HepG2 (cell line): ENCODE measurements at regions not wholly inside any gene's neighbourhood (a gene's known extent, or its start where the extent isn't known, plus 50 kb on each side); places are given as distances from the start of the nearest gene placed in this dataset.

Source experiments
- ATAC-seq: fragments of 200-7000 bp; cut with Tn5 transposase; 3 replicates; pipeline ENCODE4 v1.9.1; 2020; ENCODE audit warnings: mild to moderate bottlenecking, moderate library complexity
- BruUV-seq: library from RNA; stranded (reverse); fragments of 400-500 nt; replicated peaks from 2 replicates; lab custom pipeline; 2021; lab: Mats Ljungman, UMichigan
- CTCF ChIA-PET: fragments of 300-600 bp; formaldehyde crosslinking; extraction: SDS; loops from one replicate; lab custom pipeline; 2021; ENCODE audit warnings: low total read pairs, inconsistent platforms, low intra/inter-chr PET ratio; lab: Yijun Ruan, JAX
- POLR2A ChIA-PET: fragments of 350-600 bp; sonication (Branson Sonifier 250); formaldehyde crosslinking; loops from one replicate; lab custom pipeline; 2020; ENCODE audit warnings: antibody characterized with exemption, inconsistent platforms; lab: Yijun Ruan, JAX
- DNase-seq: peaks from one replicate; pipeline ENCODE4 v3.0.0-alpha.2; 2015; ENCODE audit warnings: low spot score
- FAIRE-seq: peaks from 3 replicates; lab custom pipeline; 2011; peaks lifted over from hg19 to GRCh38; lab: Jason Lieb, UNC
- H2AFZ ChIP-seq: one replicate; pipeline ENCODE4 v1.6.1; 2011; ENCODE audit warnings: low read length, inconsistent platforms
- H3K27ac ChIP-seq: fragments of 300-600 bp; 3 replicates; pipeline ENCODE4 v1.8.0; 2011; ENCODE audit warnings: mixed run types, mild to moderate bottlenecking, mixed read lengths, low read length, inconsistent platforms; ENCODE audit not compliant: insufficient read depth; ENCODE audit errors: extremely low read length
- H3K27me3 ChIP-seq, 2 experiments: fragments of 200-600 bp in 1 of 2; 2 replicates in 1 of 2; 3 replicates in 1 of 2; pipeline versions ENCODE4 v1.6.0 to v1.8.0; 2011; ENCODE audit warnings: low read length in 2 of 2, mild to moderate bottlenecking in 2 of 2, moderate library complexity in 2 of 2, inconsistent platforms in 1 of 2; ENCODE audit not compliant: insufficient read depth in 2 of 2, control insufficient read depth in 1 of 2
- H3K36me3 ChIP-seq, 2 experiments: fragments of 200-600 bp in 1 of 2; replicated peaks in 1 of 2; 2 replicates in 1 of 2; 3 replicates in 1 of 2; pipeline versions ENCODE4 v1.5.1 to v1.8.0; 2011; ENCODE audit warnings: low read length in 2 of 2, inconsistent platforms in 1 of 2; ENCODE audit not compliant: insufficient read depth in 2 of 2, control insufficient read depth in 1 of 2
- H3K4me1 ChIP-seq: 2 replicates; pipeline ENCODE4 v1.5.1; 2012; ENCODE audit warnings: low read length, inconsistent platforms; ENCODE audit not compliant: insufficient read depth
- H3K4me2 ChIP-seq: 2 replicates; pipeline ENCODE4 v1.6.0; 2011; ENCODE audit warnings: low read depth, low read length, inconsistent platforms
- H3K4me3 ChIP-seq, 3 experiments: fragments of 200-600 bp in 1 of 3; sonication (generic), shearing (Covaris generic) in 1 of 3; replicated peaks in 1 of 3; 2 replicates each; pipeline ENCODE4 v1.5.1; 2011 to 2016; ENCODE audit warnings: low read length in 3 of 3, inconsistent platforms in 2 of 3, low read depth in 2 of 3, mild to moderate bottlenecking in 2 of 3, control low read depth in 1 of 3, mixed read lengths in 1 of 3; ENCODE audit not compliant: insufficient read depth in 1 of 3
- H3K79me2 ChIP-seq: one replicate; pipeline ENCODE4 v1.6.1; 2011; ENCODE audit warnings: low read length, inconsistent platforms; ENCODE audit not compliant: insufficient read depth
- H3K9ac ChIP-seq: 2 replicates; pipeline ENCODE4 v1.6.0; 2011; ENCODE audit warnings: mild to moderate bottlenecking, low read depth, low read length, inconsistent platforms; ENCODE audit not compliant: insufficient read depth
- H3K9me3 ChIP-seq: 2 replicates; pipeline ENCODE4 v1.5.1; 2012; ENCODE audit warnings: mild to moderate bottlenecking, low read length
- H4K20me1 ChIP-seq: 2 replicates; pipeline ENCODE4 v1.6.0; 2011; ENCODE audit warnings: inconsistent platforms, mild to moderate bottlenecking, low read length, moderate library complexity; ENCODE audit not compliant: insufficient read depth
- AKAP8 ChIP-seq: sonication (generic); formaldehyde crosslinking; IDR thresholded peaks from 2 replicates; pipeline ENCODE4 v1.5.1; 2020; ENCODE audit warnings: mild to moderate bottlenecking, missing genetic modification reagents
- ATAD3A ChIP-seq: sonication (generic); formaldehyde crosslinking; IDR thresholded peaks from 2 replicates; pipeline ENCODE4 v1.4.0; 2020; ENCODE audit warnings: missing genetic modification reagents
- DR1 ChIP-seq: sonication (generic); formaldehyde crosslinking; IDR thresholded peaks from 2 replicates; pipeline ENCODE4 v1.8.0; 2021; ENCODE audit warnings: mild to moderate bottlenecking, missing genetic modification reagents, inconsistent platforms
- ELF4 ChIP-seq: sonication (generic); formaldehyde crosslinking; IDR thresholded peaks from 2 replicates; pipeline ENCODE4 v1.5.0; 2020; ENCODE audit warnings: missing genetic modification reagents, mild to moderate bottlenecking, moderate library complexity, borderline replicate concordance
- FOXO1 ChIP-seq: sonication (generic); formaldehyde crosslinking; IDR thresholded peaks from 2 replicates; pipeline ENCODE4 v1.4.0; 2020; ENCODE audit warnings: missing genetic modification reagents
- HCFC1 ChIP-seq: fragments of 150-350 bp; IDR thresholded peaks from 2 replicates; pipeline ENCODE4 v1.6.1; 2014; ENCODE audit warnings: low read depth, low read length
- HNRNPUL1 ChIP-seq: fragments of 200-400 bp; formaldehyde crosslinking; IDR thresholded peaks from 2 replicates; pipeline ENCODE4 v1.6.1; 2017; ENCODE audit warnings: low read depth, mild to moderate bottlenecking, low read length, moderate library complexity
- KLF13 ChIP-seq: sonication (generic); formaldehyde crosslinking; IDR thresholded peaks from 2 replicates; pipeline ENCODE4 v1.4.0; 2020; ENCODE audit warnings: mild to moderate bottlenecking, missing genetic modification reagents
- NBN ChIP-seq: fragments of 450-650 bp; conservative IDR thresholded peaks from 2 replicates; pipeline ENCODE4 v1.6.1; 2017
- NR2F6 ChIP-seq, 2 experiments: IDR thresholded peaks; 2 replicates each; pipeline ENCODE4 v1.6.1; 2016; ENCODE audit warnings: antibody characterized with exemption in 1 of 2, mild to moderate bottlenecking in 1 of 2
- SIN3A ChIP-seq: IDR thresholded peaks from 2 replicates; pipeline ENCODE4 v1.6.1; 2011; ENCODE audit warnings: low read depth, mild to moderate bottlenecking, control low read depth, low read length, borderline replicate concordance
- SIX4 ChIP-seq: sonication (generic); formaldehyde crosslinking; IDR thresholded peaks from 2 replicates; pipeline ENCODE4 v1.4.0; 2020; ENCODE audit warnings: missing genetic modification reagents
- SRY ChIP-seq: sonication (generic); formaldehyde crosslinking; IDR thresholded peaks from 2 replicates; pipeline ENCODE4 v1.8.0; 2022; ENCODE audit warnings: mild to moderate bottlenecking, missing genetic modification reagents
- ZFY ChIP-seq: sonication (generic); formaldehyde crosslinking; IDR thresholded peaks from 2 replicates; pipeline ENCODE4 v1.4.0; 2020; ENCODE audit warnings: missing genetic modification reagents
- ZNF160 ChIP-seq: sonication (generic); formaldehyde crosslinking; IDR thresholded peaks from 2 replicates; pipeline ENCODE4 v1.8.0; 2022; ENCODE audit warnings: mild to moderate bottlenecking, inconsistent platforms, missing genetic modification reagents
- ZNF543 ChIP-seq: sonication (generic); formaldehyde crosslinking; IDR thresholded peaks from 2 replicates; pipeline ENCODE4 v1.4.0; 2020; ENCODE audit warnings: mild to moderate bottlenecking, missing genetic modification reagents
- ZNF549 ChIP-seq: sonication (generic); formaldehyde crosslinking; IDR thresholded peaks from 2 replicates; pipeline ENCODE4 v1.5.0; 2020; ENCODE audit warnings: missing genetic modification reagents
- ZNF746 ChIP-seq: sonication (generic); formaldehyde crosslinking; IDR thresholded peaks from 2 replicates; pipeline ENCODE4 v1.8.0; 2022; ENCODE audit warnings: mild to moderate bottlenecking, missing genetic modification reagents
- ZNF780A ChIP-seq: sonication (generic); formaldehyde crosslinking; IDR thresholded peaks from 2 replicates; pipeline ENCODE4 v1.8.0; 2022; ENCODE audit warnings: mild to moderate bottlenecking, missing genetic modification reagents, moderate library complexity
- ZNF883 ChIP-seq: sonication (generic); formaldehyde crosslinking; IDR thresholded peaks from 2 replicates; pipeline ENCODE4 v1.5.1; 2020; ENCODE audit warnings: mild to moderate bottlenecking, missing genetic modification reagents; ENCODE audit errors: not compliant biosample characterization
- ZSCAN20 ChIP-seq: sonication (generic); formaldehyde crosslinking; IDR thresholded peaks from 2 replicates; pipeline ENCODE4 v1.4.0; 2020; ENCODE audit warnings: missing genetic modification reagents, mild to moderate bottlenecking, borderline replicate concordance
- WGBS: methylation state at CpG from one replicate; pipeline ENCODE4 v1.1.6; 2017; ENCODE audit warnings: low lambda C conversion rate; 5-methylcytosine and 5-hydroxymethylcytosine counted together
- in situ Hi-C: cut with HindIII; loops from 2 replicates; pipeline ENCODE4 v1.10.0; 2017; ENCODE audit warnings: low pct_unique_long_range_greater_than_20kb; ENCODE audit not compliant: extremely low pct_ligation_motif_present
- intact Hi-C: fragments of 100-400 bp; cut with micrococcal nuclease; formaldehyde crosslinking; loops from one replicate; pipeline ENCODE4 v1.10.0; 2022; ENCODE audit not compliant: unreplicated experiment
- TF ChIP-seq, protein P1 (sequence below): IDR thresholded peaks from 2 replicates; pipeline ENCODE4 v1.6.1; 2012; ENCODE audit warnings: low read length, improper control_type of control experiment
- TF ChIP-seq, protein P2 (sequence below): sonication (generic); formaldehyde crosslinking; IDR thresholded peaks from 2 replicates; pipeline ENCODE4 v1.9.0; 2021; ENCODE audit warnings: missing genetic modification reagents, borderline replicate concordance

DNA sequence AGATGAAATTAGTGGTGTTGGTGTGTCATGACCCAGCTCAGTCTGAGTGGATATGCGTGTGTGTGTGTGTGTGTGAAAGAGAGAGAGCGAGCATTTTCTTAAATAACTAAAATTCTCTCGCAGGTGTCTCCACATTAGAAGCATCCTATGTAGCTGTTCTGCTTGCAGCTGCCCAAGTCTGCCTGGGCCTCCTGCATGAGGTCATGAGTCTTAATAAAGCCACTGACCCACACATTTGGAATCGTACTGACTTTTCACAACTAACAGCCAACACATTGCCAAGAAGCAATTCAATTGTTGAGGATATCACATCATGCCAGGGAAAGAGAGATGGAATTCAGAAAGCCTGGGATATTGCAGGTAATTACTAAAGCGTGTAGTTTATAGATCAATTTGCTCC, 238.2 kb upstream of the AJAP1 start (continued):
- TF ChIP-seq, protein P1, sequence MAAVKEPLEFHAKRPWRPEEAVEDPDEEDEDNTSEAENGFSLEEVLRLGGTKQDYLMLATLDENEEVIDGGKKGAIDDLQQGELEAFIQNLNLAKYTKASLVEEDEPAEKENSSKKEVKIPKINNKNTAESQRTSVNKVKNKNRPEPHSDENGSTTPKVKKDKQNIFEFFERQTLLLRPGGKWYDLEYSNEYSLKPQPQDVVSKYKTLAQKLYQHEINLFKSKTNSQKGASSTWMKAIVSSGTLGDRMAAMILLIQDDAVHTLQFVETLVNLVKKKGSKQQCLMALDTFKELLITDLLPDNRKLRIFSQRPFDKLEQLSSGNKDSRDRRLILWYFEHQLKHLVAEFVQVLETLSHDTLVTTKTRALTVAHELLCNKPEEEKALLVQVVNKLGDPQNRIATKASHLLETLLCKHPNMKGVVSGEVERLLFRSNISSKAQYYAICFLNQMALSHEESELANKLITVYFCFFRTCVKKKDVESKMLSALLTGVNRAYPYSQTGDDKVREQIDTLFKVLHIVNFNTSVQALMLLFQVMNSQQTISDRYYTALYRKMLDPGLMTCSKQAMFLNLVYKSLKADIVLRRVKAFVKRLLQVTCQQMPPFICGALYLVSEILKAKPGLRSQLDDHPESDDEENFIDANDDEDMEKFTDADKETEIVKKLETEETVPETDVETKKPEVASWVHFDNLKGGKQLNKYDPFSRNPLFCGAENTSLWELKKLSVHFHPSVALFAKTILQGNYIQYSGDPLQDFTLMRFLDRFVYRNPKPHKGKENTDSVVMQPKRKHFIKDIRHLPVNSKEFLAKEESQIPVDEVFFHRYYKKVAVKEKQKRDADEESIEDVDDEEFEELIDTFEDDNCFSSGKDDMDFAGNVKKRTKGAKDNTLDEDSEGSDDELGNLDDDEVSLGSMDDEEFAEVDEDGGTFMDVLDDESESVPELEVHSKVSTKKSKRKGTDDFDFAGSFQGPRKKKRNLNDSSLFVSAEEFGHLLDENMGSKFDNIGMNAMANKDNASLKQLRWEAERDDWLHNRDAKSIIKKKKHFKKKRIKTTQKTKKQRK: no peak
- TF ChIP-seq ZNF160 (no peak), ZNF780A (CRISPR knock-in tag) (no peak), KLF13 (CRISPR knock-in tag) (no peak), NBN (no peak), SRY (CRISPR knock-in tag) (no peak), AKAP8 (CRISPR knock-in tag) (no peak), ATAD3A (CRISPR knock-in tag) (no peak), ZSCAN20 (CRISPR knock-in tag) (no peak), ZNF549 (CRISPR knock-in tag) (no peak), SIX4 (CRISPR knock-in tag) (no peak), HNRNPUL1 (no peak)

DNA sequence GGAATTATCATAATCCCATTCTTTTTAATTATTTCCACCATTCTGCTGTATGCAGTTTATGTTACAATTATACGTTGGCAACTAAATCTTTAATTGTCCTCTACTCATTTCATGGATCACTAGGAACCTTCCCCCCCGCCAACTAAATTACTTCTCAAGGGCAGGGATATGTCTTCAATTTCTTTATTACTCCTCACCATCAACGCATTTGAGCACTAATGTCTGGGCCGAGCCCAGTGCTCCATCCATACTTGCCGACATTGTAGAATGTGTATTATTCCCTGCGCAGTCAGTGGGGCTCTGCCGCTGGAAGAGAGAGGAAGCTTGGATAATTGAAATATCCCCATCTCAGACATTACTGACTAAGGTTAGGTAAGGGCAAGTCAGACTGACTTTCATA, 236.4 kb upstream of the AJAP1 start:
- Histone ChIP-seq H3K36me3 (no peaks in the 10 kb centered on the region), H3K27me3 (no peaks in the 10 kb centered on the region), H3K4me2 (no peak overlapping the region), H3K4me1 (no peaks in the 10 kb centered on the region), H2AFZ (no peak overlapping the region), H3K9me3 (peaks cover 11% of the 10 kb centered on the region; the same call in 1 of the 2 replicates), H4K20me1 (no peaks in the 10 kb centered on the region), H3K4me3 (no peak overlapping the region), H3K27ac (no peak overlapping the region), H3K79me2 (no peaks in the 10 kb centered on the region), H3K9ac (no peak overlapping the region)
- intact Hi-C loops: no loop called here
- in situ Hi-C loops: no loop called here
- ATAC-seq: no peak
- BruUV-seq: no TSS peak
- ChIA-PET POLR2A (no interaction called here), CTCF (no interaction called here)
- no peak for DNase-seq
- FAIRE-seq: no peak
- WGBS: 38% methylated on average over 7 of the region's 7 CpGs
- no peak for TF ChIP-seq ZNF543 (CRISPR knock-in tag)
- TF ChIP-seq, protein P2, sequence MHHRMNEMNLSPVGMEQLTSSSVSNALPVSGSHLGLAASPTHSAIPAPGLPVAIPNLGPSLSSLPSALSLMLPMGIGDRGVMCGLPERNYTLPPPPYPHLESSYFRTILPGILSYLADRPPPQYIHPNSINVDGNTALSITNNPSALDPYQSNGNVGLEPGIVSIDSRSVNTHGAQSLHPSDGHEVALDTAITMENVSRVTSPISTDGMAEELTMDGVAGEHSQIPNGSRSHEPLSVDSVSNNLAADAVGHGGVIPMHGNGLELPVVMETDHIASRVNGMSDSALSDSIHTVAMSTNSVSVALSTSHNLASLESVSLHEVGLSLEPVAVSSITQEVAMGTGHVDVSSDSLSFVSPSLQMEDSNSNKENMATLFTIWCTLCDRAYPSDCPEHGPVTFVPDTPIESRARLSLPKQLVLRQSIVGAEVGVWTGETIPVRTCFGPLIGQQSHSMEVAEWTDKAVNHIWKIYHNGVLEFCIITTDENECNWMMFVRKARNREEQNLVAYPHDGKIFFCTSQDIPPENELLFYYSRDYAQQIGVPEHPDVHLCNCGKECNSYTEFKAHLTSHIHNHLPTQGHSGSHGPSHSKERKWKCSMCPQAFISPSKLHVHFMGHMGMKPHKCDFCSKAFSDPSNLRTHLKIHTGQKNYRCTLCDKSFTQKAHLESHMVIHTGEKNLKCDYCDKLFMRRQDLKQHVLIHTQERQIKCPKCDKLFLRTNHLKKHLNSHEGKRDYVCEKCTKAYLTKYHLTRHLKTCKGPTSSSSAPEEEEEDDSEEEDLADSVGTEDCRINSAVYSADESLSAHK: no peak
- TF ChIP-seq DR1 (CRISPR knock-in tag): no peak
- no peak for TF ChIP-seq ZNF883
- no peak for TF ChIP-seq NR2F6 (IDR thresholded peaks at IDR 0.05)
- TF ChIP-seq NR2F6 (CRISPR knock-in tag; IDR thresholded peaks at IDR 0.05): no peak
- TF ChIP-seq HCFC1: no peak
- no peak for TF ChIP-seq FOXO1
- TF ChIP-seq SIN3A: no peak
- TF ChIP-seq ELF4: no peak
- TF ChIP-seq ZFY: no peak
- TF ChIP-seq ZNF746 (CRISPR knock-in tag): no peak
